Activated CD4-positive, alpha-beta memory T cell treated with anti-CD3 and anti-CD28 coated beads for 36 hours (primary cell): ENCODE measurements at regions not wholly inside any gene's neighbourhood (a gene's known extent, or its start where the extent isn't known, plus 50 kb on each side); places are given as distances from the start of the nearest gene placed in this dataset.

Source experiments
- CTCF ChIA-PET: fragments of 350-600 bp; sonication (Branson Sonifier 250); formaldehyde crosslinking; loops from one replicate; lab custom pipeline; 2021; ENCODE audit warnings: antibody characterized with exemption, inconsistent platforms; lab: Charles Lee
- POLR2A ChIA-PET: fragments of 350-600 bp; sonication (Branson Sonifier 250); formaldehyde crosslinking; loops from one replicate; lab custom pipeline; 2021; ENCODE audit warnings: antibody characterized with exemption; lab: Charles Lee
- DNase-seq: peaks from one replicate; pipeline ENCODE4 v3.0.0-alpha.2; 2020
- H3K27ac Mint-ChIP-seq: one replicate; pipeline ENCODE4 v1.8.0; 2021; ENCODE audit warnings: mixed read lengths
- H3K27me3 Mint-ChIP-seq: one replicate; pipeline ENCODE4 v1.8.0; 2021; ENCODE audit warnings: mixed read lengths
- H3K36me3 Mint-ChIP-seq: one replicate; pipeline ENCODE4 v1.8.0; 2021; ENCODE audit warnings: mixed read lengths
- H3K4me1 Mint-ChIP-seq: one replicate; pipeline ENCODE4 v1.8.0; 2021; ENCODE audit warnings: low read depth, mixed read lengths
- H3K4me3 Mint-ChIP-seq: one replicate; pipeline ENCODE4 v1.8.0; 2021; ENCODE audit warnings: mild to moderate bottlenecking, mixed read lengths
- H3K9me3 Mint-ChIP-seq: one replicate; pipeline ENCODE4 v1.8.0; 2021; ENCODE audit warnings: mixed read lengths
- intact Hi-C: fragments of 100-400 bp; cut with micrococcal nuclease; formaldehyde crosslinking; loops from one replicate; pipeline ENCODE4 v1.15.1; 2023

GRCh38 chr10:121248266-121248665, 350.0 kb downstream of the FGFR2 start:
- no peak for DNase-seq
- Mint-ChIP-seq H3K4me3 (no peak overlapping the region), H3K36me3 (no peaks in the 10 kb centered on the region), H3K9me3 (no peaks in the 10 kb centered on the region), H3K4me1 (no peaks in the 10 kb centered on the region), H3K27ac (no peak overlapping the region), H3K27me3 (peaks cover 1% of the 10 kb centered on the region)
- POLR2A ChIA-PET, result no interaction called here
- intact Hi-C loops, result no loop called here
- CTCF ChIA-PET, result no interaction called here

GRCh38 chr10:121250995-121251764, 347.1 kb downstream of the FGFR2 start:
- Mint-ChIP-seq H3K9me3 (no peaks in the 10 kb centered on the region), H3K27ac (no peak overlapping the region), H3K4me3 (no peak overlapping the region), H3K36me3 (no peaks in the 10 kb centered on the region), H3K4me1 (no peaks in the 10 kb centered on the region), H3K27me3 (no peaks in the 10 kb centered on the region)
- DNase-seq, result no peak
- ChIA-PET POLR2A (no interaction called here), CTCF (no interaction called here)
- intact Hi-C loops, result no loop called here

GRCh38 chr10:121252756-121253155, 345.5 kb downstream of the FGFR2 start:
- H3K36me3 Mint-ChIP-seq, result no peaks in the 10 kb centered on the region
- ChIA-PET CTCF (no interaction called here), POLR2A (no interaction called here)
- H3K4me1 Mint-ChIP-seq, result no peaks in the 10 kb centered on the region
- no peak overlapping the region for H3K4me3 Mint-ChIP-seq
- H3K9me3 Mint-ChIP-seq, result no peaks in the 10 kb centered on the region
- no peak for DNase-seq
- H3K27ac Mint-ChIP-seq, result no peak overlapping the region
- intact Hi-C loops, result no loop called here
- no peaks in the 10 kb centered on the region for H3K27me3 Mint-ChIP-seq

GRCh38 chr10:121260377-121260776, 337.9 kb downstream of the FGFR2 start:
- no peaks in the 10 kb centered on the region for H3K36me3 Mint-ChIP-seq
- H3K4me3 Mint-ChIP-seq, result no peak overlapping the region
- no peaks in the 10 kb centered on the region for H3K9me3 Mint-ChIP-seq
- ChIA-PET POLR2A (no interaction called here), CTCF (no interaction called here)
- H3K27ac Mint-ChIP-seq, result no peak overlapping the region
- H3K27me3 Mint-ChIP-seq, result no peaks in the 10 kb centered on the region
- no peaks in the 10 kb centered on the region for H3K4me1 Mint-ChIP-seq
- no peak for DNase-seq
- intact Hi-C loops, result no loop called here

GRCh38 chr10:121261665-121262064, 336.6 kb downstream of the FGFR2 start:
- ChIA-PET CTCF (no interaction called here), POLR2A (no interaction called here)
- Mint-ChIP-seq H3K36me3 (no peaks in the 10 kb centered on the region), H3K4me3 (no peak overlapping the region), H3K27me3 (no peaks in the 10 kb centered on the region), H3K9me3 (no peaks in the 10 kb centered on the region), H3K4me1 (no peaks in the 10 kb centered on the region), H3K27ac (no peak overlapping the region)
- no peak for DNase-seq
- intact Hi-C loops, result no loop called here

GRCh38 chr10:121262774-121263430, 335.3 kb downstream of the FGFR2 start:
- Mint-ChIP-seq H3K4me3 (no peak overlapping the region), H3K4me1 (no peaks in the 10 kb centered on the region), H3K36me3 (no peaks in the 10 kb centered on the region), H3K9me3 (no peaks in the 10 kb centered on the region), H3K27ac (no peak overlapping the region), H3K27me3 (no peaks in the 10 kb centered on the region)
- CTCF ChIA-PET, result no interaction called here
- intact Hi-C loops, result no loop called here
- no peak for DNase-seq
- POLR2A ChIA-PET, result no interaction called here

- ChIA-PET CTCF (no interaction called here), POLR2A (no interaction called here)
- Mint-ChIP-seq H3K27ac (no peak overlapping the region), H3K4me3 (no peak overlapping the region), H3K36me3 (no peaks in the 10 kb centered on the region), H3K9me3 (no peaks in the 10 kb centered on the region), H3K4me1 (no peaks in the 10 kb centered on the region), H3K27me3 (no peaks in the 10 kb centered on the region)
- no peak for DNase-seq
- intact Hi-C loops, result no loop called here
These were observed 334.8 kb downstream of the FGFR2 start for GRCh38 chr10:121263431-121263783.

- Mint-ChIP-seq H3K4me1 (no peaks in the 10 kb centered on the region), H3K27me3 (no peaks in the 10 kb centered on the region), H3K27ac (no peak overlapping the region), H3K9me3 (no peaks in the 10 kb centered on the region), H3K4me3 (no peak overlapping the region), H3K36me3 (no peaks in the 10 kb centered on the region)
- intact Hi-C loops, result no loop called here
- POLR2A ChIA-PET, result no interaction called here
- CTCF ChIA-PET, result no interaction called here
- DNase-seq, result no peak
These were observed 332.7 kb downstream of the FGFR2 start for GRCh38 chr10:121265360-121266123.

- intact Hi-C loops, result no loop called here
- Mint-ChIP-seq H3K27ac (no peak overlapping the region), H3K4me3 (no peak overlapping the region), H3K4me1 (no peaks in the 10 kb centered on the region), H3K9me3 (no peaks in the 10 kb centered on the region), H3K27me3 (no peaks in the 10 kb centered on the region), H3K36me3 (no peaks in the 10 kb centered on the region)
- no peak for DNase-seq
- POLR2A ChIA-PET, result no interaction called here
- CTCF ChIA-PET, result no interaction called here
These were observed 331.9 kb downstream of the FGFR2 start for GRCh38 chr10:121266370-121266769.

GRCh38 chr10:121267236-121268003, 330.8 kb downstream of the FGFR2 start:
- no peaks in the 10 kb centered on the region for H3K27me3 Mint-ChIP-seq
- no peaks in the 10 kb centered on the region for H3K36me3 Mint-ChIP-seq
- no peak for DNase-seq
- H3K4me1 Mint-ChIP-seq, result no peaks in the 10 kb centered on the region
- no peak overlapping the region for H3K27ac Mint-ChIP-seq
- no peaks in the 10 kb centered on the region for H3K9me3 Mint-ChIP-seq
- ChIA-PET POLR2A (no interaction called here), CTCF (no interaction called here)
- intact Hi-C loops, result no loop called here
- H3K4me3 Mint-ChIP-seq, result no peak overlapping the region

GRCh38 chr10:121268363-121268762, 329.9 kb downstream of the FGFR2 start:
- intact Hi-C loops, result no loop called here
- no peak for DNase-seq
- Mint-ChIP-seq H3K27me3 (no peaks in the 10 kb centered on the region), H3K4me1 (no peaks in the 10 kb centered on the region), H3K4me3 (no peak overlapping the region), H3K9me3 (no peaks in the 10 kb centered on the region), H3K27ac (no peak overlapping the region), H3K36me3 (no peaks in the 10 kb centered on the region)
- ChIA-PET POLR2A (no interaction called here), CTCF (no interaction called here)

GRCh38 chr10:121268863-121269432, 329.3 kb downstream of the FGFR2 start:
- no peaks in the 10 kb centered on the region for H3K4me1 Mint-ChIP-seq
- POLR2A ChIA-PET, result no interaction called here
- intact Hi-C loops, result no loop called here
- H3K36me3 Mint-ChIP-seq, result no peaks in the 10 kb centered on the region
- H3K9me3 Mint-ChIP-seq, result no peaks in the 10 kb centered on the region
- no peak overlapping the region for H3K27ac Mint-ChIP-seq
- DNase-seq, result no peak
- H3K4me3 Mint-ChIP-seq, result no peak overlapping the region
- H3K27me3 Mint-ChIP-seq, result no peaks in the 10 kb centered on the region
- CTCF ChIA-PET, result no interaction called here
